Ovary (tissue), 7 donors: ENCODE measurements at regions not wholly inside any gene's neighbourhood (a gene's known extent, or its start where the extent isn't known, plus 50 kb on each side); places are given as distances from the start of the nearest gene placed in this dataset.

Experiments used
- DNase-seq, 5 donors: peaks; one replicate each; pipeline ENCODE4 v3.0.0-alpha.2; 2019 to 2020
- H3K27ac ChIP-seq, 2 donors: fragments of 200-600 bp; one replicate each; pipeline versions ENCODE4 v1.5.1 to v1.8.0; 2019 to 2022
- H3K27me3 ChIP-seq: fragments of 200-600 bp; one replicate; pipeline ENCODE4 v1.8.0; 2022
- H3K36me3 ChIP-seq: fragments of 200-600 bp; sonication (generic); one replicate; pipeline ENCODE4 v1.5.1; 2019
- H3K4me1 ChIP-seq: one replicate; pipeline ENCODE4 v1.8.1; 2013; ENCODE audit warnings: mild to moderate bottlenecking, moderate library complexity; ENCODE audit not compliant: insufficient read depth
- H3K4me3 ChIP-seq: fragments of 200-600 bp; sonication (generic); one replicate; pipeline ENCODE4 v1.5.1; 2017
- H3K9me3 ChIP-seq, 2 donors: fragments of 200-600 bp in 1 of 2; sonication (generic) in 1 of 2; one replicate each; pipeline versions ENCODE4 v1.5.1 to v1.8.1; 2013 to 2019; ENCODE audit warnings: mild to moderate bottlenecking in 1 of 2, moderate library complexity in 1 of 2
- CTCF ChIP-seq, 3 donors: fragments of 450-650 bp in 2 of 3; fragments of 200-600 bp in 1 of 3; IDR thresholded peaks; one replicate each; pipeline versions ENCODE4 v1.5.1 to v1.8.0; 2016 to 2022; ENCODE audit warnings: antibody characterized with exemption in 3 of 3, mild to moderate bottlenecking in 1 of 3
- EP300 ChIP-seq: sonication (generic); formaldehyde crosslinking; IDR thresholded peaks from one replicate; pipeline ENCODE4 v1.6.1; 2017; ENCODE audit warnings: antibody characterized with exemption
- POLR2A ChIP-seq: fragments of 450-650 bp; IDR thresholded peaks from one replicate; pipeline ENCODE4 v1.6.1; 2017; ENCODE audit warnings: antibody characterized with exemption, mild to moderate bottlenecking, moderate library complexity
- WGBS, 3 donors: extraction: QIAGEN DNeasy Blood & Tissue Kit in 1 of 3; methylation state at CpG; one replicate each; pipeline versions ENCODE4 v1.1.5 to v1.1.7; 2013 to 2017; 5-methylcytosine and 5-hydroxymethylcytosine counted together
- intact Hi-C, 4 donors: fragments of 100-400 bp; cut with DNase I; formaldehyde crosslinking; loops; one replicate each; pipeline versions ENCODE4 v1.11.0 to v1.15.1; 2022 to 2023
- donor health status: DM: no; HTN: no; CAD: no; lungs with moderate emphysema.
- donor health status: DM: no; HTN: no; CAD: no.
- donor health status: Bipolar disorder and iron deficiency.
- donor health status: DM: no; HTN: no; CAD: no.
- donor health status: DM: yes; HTN: yes; CAD: no.

DNA sequence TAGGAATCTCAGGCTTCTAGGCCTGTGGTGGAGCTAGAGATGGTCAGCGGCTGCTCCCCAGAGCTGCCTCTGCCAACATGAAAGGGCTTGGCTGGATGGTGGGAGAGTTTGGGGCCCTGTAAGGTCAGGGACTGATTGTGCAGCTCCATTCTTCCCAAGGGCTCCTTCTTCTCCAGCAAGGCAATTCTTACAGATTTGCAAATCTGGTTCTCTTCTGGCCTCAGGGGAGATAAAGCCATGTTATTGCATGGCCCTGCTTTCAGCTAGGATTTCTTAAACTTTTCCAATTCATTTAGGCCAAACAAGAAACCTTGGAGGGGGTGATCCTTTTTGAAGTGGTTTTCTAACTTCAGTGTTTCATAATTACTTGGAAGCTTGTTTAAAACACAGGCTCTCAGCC lies 213.4 kb downstream of the PRDM2 start:
- DNase-seq: no peak
- H3K36me3 ChIP-seq: no peaks in the 10 kb centered on the region
- no peaks in the 10 kb centered on the region for H3K27me3 ChIP-seq
- no peak overlapping the region for H3K27ac ChIP-seq
- no peaks in the 10 kb centered on the region for H3K9me3 ChIP-seq
- no peak for TF ChIP-seq POLR2A
- TF ChIP-seq EP300: no peak
- no peak overlapping the region for H3K4me3 ChIP-seq
- WGBS, 3 donors: 75 to 96% (median 85%) methylated on average over 1 of the region's 1 CpG
- intact Hi-C loops: no loop called here
- H3K4me1 ChIP-seq: no peaks in the 10 kb centered on the region

- Histone ChIP-seq H3K9me3 (no peaks in the 10 kb centered on the region), H3K4me3 (no peak overlapping the region), H3K4me1 (no peaks in the 10 kb centered on the region), H3K27me3 (no peaks in the 10 kb centered on the region), H3K27ac (no peak overlapping the region), H3K36me3 (no peaks in the 10 kb centered on the region)
- 72 to 95% (median 84%) methylated on average over 3 of the region's 3 CpGs for WGBS, 3 donors
- TF ChIP-seq CTCF (IDR thresholded peaks at IDR 0.05) (no peak), EP300 (no peak), POLR2A (no peak)
- no peak for DNase-seq
- intact Hi-C loops: no loop called here
Measured at GRCh38 chr1:13916530-13916929, 216.5 kb downstream of the PRDM2 start.

DNA sequence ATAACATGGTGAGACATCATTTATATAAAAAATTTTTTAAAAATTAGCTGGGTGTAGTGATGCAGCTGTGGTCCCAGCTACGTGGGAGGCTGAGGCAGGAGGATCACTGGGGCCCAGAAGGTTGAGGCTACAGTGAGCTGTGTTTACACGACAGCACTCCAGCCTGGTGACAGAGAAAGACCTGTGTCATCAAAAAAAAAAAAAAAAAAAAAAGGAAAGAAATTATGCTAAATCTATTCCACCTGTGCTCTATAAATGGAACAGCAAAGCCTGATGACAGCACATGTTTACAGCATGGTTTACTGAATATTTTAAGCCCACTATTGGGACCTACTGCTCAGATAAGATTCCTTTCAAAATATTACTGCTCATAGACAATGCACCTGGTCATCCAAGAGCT lies 217.6 kb downstream of the PRDM2 start:
- no peak for TF ChIP-seq POLR2A
- no peak for TF ChIP-seq EP300
- no peak for TF ChIP-seq CTCF (IDR thresholded peaks at IDR 0.05)
- intact Hi-C loops: no loop called here
- Histone ChIP-seq H3K4me1 (no peaks in the 10 kb centered on the region), H3K27me3 (no peaks in the 10 kb centered on the region), H3K27ac (no peak overlapping the region), H3K9me3 (no peaks in the 10 kb centered on the region), H3K36me3 (no peaks in the 10 kb centered on the region), H3K4me3 (no peak overlapping the region)
- DNase-seq: no peak
- WGBS, 3 donors: 81 to 87% (median 84%) methylated on average over 2 of the region's 2 CpGs

- Histone ChIP-seq H3K4me3 (no peak overlapping the region), H3K27ac (no peak overlapping the region), H3K4me1 (no peaks in the 10 kb centered on the region), H3K36me3 (no peaks in the 10 kb centered on the region), H3K27me3 (no peaks in the 10 kb centered on the region), H3K9me3 (no peaks in the 10 kb centered on the region)
- 71 to 88% (median 79%) methylated on average over 1 of the region's 1 CpG for whole genome bisulfite sequencing, 3 donors
- TF ChIP-seq CTCF (IDR thresholded peaks at IDR 0.05): no peak
- DNase-seq: no peak
- intact Hi-C loops: no loop called here
Measured at GRCh38 chr1:13918862-13919261, 218.9 kb downstream of the PRDM2 start.

- Histone ChIP-seq H3K27ac (no peak overlapping the region), H3K4me3 (no peak overlapping the region), H3K36me3 (no peaks in the 10 kb centered on the region), H3K9me3 (no peaks in the 10 kb centered on the region), H3K4me1 (no peaks in the 10 kb centered on the region), H3K27me3 (no peaks in the 10 kb centered on the region)
- WGBS, 3 donors: 29 to 38% (median 36%) methylated on average over 1 of the region's 1 CpG
- TF ChIP-seq CTCF (IDR thresholded peaks at IDR 0.05) (no peak), EP300 (no peak), POLR2A (no peak)
- intact Hi-C loops: no loop called here
- DNase-seq: no peak
Measured at GRCh38 chr1:13921190-13921589, 221.2 kb downstream of the PRDM2 start.
